NCI-H82 (cell line): ENCODE measurements at regions not wholly inside any gene's neighbourhood (a gene's known extent, or its start where the extent isn't known, plus 50 kb on each side); places are given as distances from the start of the nearest gene placed in this dataset.
"Not testable (repeated sequence)": the region's sequence is repeated elsewhere in the genome, so short reads cannot be mapped to it uniquely, and the experiment has no call there.

Experiments
- DNase-seq: peaks from one replicate; lab custom pipeline; 2025; lab: John Stamatoyannopoulos, UW

DNA sequence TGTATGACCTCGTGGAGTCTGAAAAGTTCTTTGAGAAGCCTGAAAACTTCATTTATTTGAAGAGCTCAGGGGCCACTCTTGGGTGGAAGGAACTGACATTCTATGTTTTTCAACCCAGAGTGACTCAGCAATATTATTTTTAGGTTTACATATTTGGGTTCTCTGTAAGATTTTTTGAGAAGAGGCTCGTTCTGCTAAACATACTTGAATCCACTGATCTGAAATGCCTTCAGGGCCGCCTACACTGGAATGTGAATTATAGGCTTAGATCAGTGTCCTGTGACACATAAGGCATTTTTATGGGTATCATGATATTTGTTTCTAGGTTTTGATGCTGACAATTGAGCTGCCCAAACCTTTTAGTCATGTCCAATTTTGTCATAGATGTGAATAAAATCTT lies 86.2 kb downstream of the PSAT1 start:
- no peak for DNase-seq

GRCh38 chr9:78386348-78386747 lies 89.4 kb downstream of the PSAT1 start:
- DNase-seq = no peak

- DNase-seq = no peak
Observed at GRCh38 chr9:78386773-78387172, 89.8 kb downstream of the PSAT1 start.

- no peak for DNase-seq
Observed at GRCh38 chr9:78393340-78393739, 96.4 kb downstream of the PSAT1 start.

DNA sequence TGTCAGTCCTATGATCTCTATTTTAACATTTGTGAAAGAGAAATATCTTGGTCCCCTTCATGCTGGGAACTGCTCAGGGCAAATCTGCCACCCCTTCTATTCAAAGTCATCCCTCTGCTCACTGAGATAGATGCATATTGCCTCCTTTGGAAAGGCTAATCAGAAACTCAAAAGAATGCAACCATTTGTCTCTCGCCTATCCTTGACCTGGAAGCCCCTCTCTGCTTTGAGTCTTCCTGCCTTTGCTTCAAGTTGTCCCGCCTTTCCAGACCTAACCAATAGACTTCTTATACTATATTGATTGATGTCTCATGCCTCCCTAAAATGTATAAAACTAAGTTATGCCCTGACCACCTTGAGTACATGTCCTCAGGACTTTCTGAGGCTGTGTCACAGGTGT lies 97.0 kb downstream of the PSAT1 start:
- no peak for DNase-seq

- peak; percentile 9 for DNase-seq
Observed at GRCh38 chr9:78396087-78396486, 99.2 kb downstream of the PSAT1 start.

DNA sequence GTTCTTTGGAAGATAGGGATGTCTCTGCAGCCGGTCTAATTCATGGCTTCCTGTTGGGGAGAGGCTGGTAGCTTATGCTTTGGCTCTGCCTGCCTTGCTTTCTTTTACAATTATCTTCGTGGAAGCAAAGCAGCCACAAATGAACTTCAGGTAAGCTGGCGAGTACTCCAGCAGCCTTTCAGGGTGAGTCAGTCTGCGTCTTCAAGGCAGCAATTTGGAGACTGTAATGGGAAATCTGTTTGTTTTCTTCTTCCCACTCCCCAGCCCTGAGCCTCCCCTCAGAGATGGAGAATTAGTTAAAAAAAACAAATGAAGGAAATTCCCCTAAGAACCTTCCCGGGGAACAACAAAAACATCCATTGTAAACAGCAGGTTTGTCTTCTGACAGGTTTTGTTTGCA lies 100.1 kb downstream of the PSAT1 start:
- peak; percentile 46 for DNase-seq

DNA sequence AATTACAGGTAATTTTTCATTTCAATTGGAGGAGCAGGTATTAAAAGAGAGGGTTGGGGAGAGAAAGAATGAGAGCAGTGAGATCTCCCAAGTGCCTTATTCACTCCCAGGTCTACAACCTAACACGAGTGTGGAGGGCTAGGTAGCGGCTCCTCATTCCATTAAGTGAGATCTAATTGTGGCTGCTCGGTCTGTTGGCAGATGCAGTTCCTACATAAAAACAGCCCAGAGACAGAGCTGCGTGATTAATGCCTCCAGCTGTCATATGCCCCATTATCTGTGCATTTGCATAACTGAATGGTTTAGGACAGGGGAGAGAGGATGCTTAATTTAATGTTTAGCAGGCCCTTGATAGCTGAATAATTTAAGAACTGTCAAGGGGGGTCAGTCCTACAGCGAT lies 100.5 kb downstream of the PSAT1 start:
- DNase-seq = peak; percentile 96

- no peak for DNase-seq
Observed at GRCh38 chr9:78399153-78399552, 102.2 kb downstream of the PSAT1 start.

DNA sequence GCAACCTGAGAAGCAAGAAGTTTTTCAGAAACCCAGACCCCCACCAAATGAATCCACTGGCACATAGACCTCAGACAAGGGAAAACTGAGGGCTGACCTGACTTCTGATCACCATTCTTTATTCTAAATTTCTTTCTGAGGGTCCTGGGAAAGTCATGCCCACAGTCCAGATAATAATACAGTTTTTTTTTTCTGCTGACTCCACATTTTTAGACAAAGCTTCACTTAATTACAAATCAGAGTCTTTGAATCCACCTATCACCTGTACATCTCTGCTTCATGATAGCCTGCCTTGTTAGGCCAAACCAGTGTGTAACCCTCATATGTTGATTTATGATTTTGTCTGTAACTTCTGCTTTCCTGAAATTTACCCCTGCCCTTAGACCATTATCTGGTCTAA lies 103.6 kb downstream of the PSAT1 start:
- no peak for DNase-seq

DNA sequence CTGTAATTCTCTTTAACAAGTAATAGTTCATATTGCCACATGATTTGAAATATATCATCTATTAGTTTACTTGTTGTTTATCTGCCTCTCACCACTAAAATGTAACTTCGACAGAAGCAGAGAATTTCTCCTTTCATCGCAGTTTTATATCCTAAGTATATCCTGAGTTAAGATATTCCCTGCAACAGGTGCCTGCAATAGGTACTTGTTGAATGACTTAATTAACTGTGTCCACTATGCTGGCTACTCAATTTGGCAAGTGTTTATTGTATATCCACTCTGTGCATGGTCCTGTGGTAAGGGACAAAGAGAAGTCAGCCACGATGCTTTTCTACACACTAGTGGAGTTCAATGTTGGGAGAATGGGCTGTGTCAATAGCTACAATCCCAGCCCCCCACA lies 108.5 kb downstream of the PSAT1 start:
- no peak for DNase-seq

DNA sequence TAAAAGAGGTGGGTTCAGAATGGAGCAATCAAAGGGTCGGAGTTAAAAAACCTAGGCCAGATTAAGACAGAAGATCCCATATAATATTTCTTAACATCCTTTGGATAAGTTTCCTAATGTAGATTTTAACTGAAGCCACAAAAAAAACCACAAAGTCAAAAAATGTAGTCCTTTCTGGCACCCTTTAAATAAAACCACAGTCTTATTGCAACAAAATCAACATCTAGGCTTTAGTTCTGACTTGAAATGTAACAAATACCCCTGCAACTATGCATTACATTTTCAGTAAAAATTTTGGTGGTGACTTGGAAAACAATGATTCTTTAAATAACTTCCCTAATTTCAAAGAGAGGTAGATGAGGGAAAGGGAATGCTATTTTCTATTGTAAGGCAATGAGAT lies 109.2 kb downstream of the PSAT1 start:
- no peak for DNase-seq

DNA sequence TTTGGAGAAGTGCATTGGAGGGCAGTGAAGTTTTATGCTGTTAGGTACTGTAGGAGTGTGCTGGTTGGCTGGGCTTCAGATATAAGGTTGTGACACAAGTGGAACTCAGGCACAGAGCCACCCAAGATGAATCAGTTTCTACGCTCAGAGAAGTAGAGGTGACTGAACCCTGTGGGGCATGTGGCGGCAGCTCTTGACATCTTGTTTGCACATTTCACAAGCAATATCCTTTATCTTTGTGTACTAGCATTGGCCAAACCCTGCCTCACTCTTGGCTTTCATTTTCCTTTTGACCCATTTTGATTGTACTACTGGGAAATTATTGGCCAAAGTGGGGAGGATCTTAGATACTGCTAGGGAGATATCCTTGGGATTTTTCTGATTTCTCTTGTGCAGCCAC lies 110.0 kb downstream of the PSAT1 start:
- no peak for DNase-seq

DNA sequence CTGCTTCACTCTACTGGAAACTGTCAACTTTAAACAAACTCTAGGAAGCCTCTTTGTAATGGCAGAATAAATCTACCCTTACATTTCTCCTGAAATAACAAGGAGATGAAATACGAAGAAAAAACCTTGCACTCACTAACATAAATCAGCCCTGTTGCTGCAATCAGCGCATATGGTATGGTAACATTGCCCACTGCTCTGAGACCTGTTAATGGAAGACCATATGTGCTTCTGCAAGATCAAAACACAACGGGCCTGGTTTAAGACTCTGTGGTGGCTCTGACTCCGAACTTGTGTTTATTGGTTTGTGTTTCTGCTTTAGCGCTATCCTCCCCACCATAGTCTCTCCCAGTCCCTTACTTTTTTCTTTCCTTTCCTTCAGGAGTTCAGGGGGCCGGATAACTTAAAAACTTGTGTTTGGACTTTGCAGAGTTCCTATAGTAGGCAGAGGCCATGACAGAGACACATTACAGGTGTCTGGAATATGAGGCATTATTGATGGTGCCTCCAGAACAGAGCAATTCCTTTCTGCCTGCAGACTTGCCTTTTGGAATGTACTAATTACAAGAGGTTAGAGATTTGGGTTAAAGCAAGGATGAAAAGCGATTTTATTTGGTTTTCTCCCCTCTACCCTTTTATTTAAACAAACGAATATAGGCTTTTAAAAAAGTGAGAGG lies 110.8 kb downstream of the PSAT1 start:
- DNase-seq = no peak

DNA sequence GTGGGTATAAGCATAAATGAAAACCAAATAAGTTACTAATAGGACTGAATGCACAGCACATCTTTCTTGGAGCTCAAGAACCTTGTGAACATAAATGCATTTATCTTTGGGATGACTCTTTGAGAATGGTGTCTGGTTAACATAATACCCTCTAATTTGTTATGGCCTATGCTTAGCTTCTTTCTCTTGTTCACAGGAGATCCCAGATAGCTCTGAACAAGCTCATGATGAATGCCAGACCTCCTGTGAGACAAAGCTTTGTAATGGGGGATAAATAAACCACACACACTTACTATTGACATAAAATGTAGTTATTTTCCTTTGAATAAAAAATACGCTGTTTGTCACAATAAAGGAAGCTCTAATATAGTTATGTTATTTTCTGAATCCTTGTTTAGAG lies 111.5 kb downstream of the PSAT1 start:
- no peak for DNase-seq

DNA sequence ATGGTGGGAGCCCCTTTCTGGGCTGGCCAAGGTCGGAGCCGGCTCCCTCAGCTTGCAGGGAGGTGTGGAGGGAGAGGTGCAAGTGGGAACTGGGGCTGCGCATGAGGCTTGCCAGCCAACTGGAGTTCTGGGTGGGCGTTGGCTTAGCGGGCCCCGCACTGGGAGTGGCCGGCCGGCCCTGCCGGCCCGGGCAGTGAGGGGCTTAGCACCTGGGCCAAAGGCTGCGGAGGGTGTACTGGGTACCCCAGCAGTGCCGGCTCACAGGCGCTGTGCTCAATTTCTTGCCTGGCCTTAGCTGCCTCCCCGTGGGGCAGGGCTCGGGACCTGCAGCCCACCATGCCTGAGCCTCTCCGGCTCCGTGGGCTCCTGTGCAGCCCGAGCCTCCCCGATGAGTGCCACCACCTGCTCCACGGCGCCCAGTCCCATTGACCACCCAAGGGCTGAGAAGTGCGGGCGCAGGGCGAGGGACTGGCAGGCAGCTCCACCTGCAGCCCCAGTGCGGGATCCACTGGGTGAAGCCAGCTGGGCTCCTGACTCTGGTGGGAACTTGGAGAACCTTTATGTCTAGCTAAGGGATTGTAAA lies 113.1 kb downstream of the PSAT1 start:
- DNase-seq = not testable (repeated sequence)

- DNase-seq = no peak
Observed at GRCh38 chr9:78422309-78422708, 125.4 kb downstream of the PSAT1 start.

GRCh38 chr9:78424299-78424698 lies 127.4 kb downstream of the PSAT1 start:
- DNase-seq = no peak

DNA sequence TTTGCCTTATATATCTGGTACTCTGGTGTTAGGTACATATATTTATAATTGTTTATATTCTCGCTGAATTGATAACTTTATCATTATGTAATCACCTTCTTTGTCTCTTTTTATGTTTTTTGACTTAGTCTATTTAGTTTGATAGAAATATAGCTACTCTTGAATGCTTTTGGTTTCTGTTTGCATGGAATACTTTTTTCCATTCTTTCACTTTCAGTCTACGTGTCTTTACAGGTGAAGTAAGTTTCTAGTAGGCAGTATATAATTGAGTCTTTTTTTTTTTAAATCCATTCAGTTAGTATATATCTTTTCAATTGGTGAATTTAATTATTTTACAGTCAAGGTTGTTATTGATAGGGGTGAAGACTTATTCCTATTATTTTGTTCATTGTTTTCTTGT lies 131.7 kb downstream of the PSAT1 start:
- DNase-seq = no peak

GRCh38 chr9:78430387-78430786 lies 133.5 kb downstream of the PSAT1 start:
- DNase-seq = peak; percentile 35

DNA sequence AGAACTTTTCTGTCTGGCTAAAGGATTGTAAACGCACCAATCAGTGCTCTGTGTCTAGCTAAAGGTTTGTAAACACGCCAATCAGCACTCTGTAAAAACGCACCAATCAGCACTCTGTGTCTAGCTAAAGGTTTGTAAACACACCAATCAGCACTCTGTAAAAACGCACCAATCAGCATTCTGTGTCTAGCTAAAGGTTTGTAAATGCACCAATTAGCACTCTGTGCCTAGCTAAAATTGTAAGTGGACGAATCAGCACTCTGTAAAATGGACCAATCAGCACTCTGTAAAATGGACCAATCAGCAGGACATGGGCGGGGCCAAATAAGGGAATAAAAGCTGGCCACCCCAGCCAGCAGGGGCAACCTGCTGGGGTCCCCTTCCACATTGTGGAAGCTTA lies 134.1 kb downstream of the PSAT1 start:
- not testable (repeated sequence) for DNase-seq

GRCh38 chr9:78436873-78437272 lies 139.9 kb downstream of the PSAT1 start:
- no peak for DNase-seq

DNA sequence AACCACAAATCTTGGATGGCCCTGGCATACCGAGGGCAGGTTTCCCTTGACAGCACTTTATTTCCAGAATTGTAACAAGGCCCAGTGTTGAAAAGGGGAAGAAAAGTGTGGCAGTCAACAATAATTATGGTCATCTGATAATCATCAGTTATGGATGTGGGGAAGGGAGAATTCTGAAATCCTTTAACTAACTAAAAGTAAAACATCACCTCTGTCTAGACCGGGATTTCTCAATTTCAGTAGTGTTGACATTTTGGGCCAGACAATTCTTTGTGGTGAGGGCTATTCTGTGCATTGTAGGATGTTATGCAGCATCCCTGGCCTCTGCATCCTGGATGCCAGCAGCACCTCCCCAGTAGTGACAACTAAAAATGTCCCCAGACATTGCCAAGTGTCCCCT lies 140.4 kb downstream of the PSAT1 start:
- no peak for DNase-seq

DNA sequence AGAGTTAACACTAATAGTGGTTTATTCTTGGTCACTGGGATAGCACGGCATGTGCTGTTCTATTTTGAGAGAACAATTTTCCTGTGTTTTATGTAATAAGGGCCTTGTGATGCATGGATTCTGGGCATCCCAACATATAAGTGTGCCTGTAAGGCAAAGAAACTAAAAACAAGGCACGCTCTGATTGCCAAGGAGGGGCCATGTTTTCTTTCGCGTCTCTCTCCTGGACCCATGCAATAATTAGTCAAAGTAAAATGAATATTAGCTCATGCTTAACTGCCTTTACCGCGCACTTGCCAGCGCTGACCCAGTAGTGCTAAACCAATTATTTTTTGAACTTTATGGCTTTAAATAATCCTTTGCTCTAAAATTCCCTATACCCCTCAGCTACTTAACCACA lies 140.9 kb downstream of the PSAT1 start:
- no peak for DNase-seq
